Kidney epithelial cell (primary cell): ENCODE measurements at regions not wholly inside any gene's neighbourhood (a gene's known extent, or its start where the extent isn't known, plus 50 kb on each side); places are given as distances from the start of the nearest gene placed in this dataset.
"Not testable (repeated sequence)": the region's sequence is repeated elsewhere in the genome, so short reads cannot be mapped to it uniquely, and the experiment has no call there.

Source experiments
- DNase-seq: peaks from one replicate; pipeline ENCODE4 v3.0.0-alpha.2; 2010; ENCODE audit warnings: low read depth
- H3K27me3 ChIP-seq: 2 replicates; pipeline ENCODE4 v1.6.0; 2011; ENCODE audit warnings: low read length; ENCODE audit not compliant: control insufficient read depth, insufficient read depth
- H3K36me3 ChIP-seq: 2 replicates; pipeline ENCODE4 v1.5.1; 2011; ENCODE audit warnings: low read length; ENCODE audit not compliant: control insufficient read depth, insufficient read depth
- H3K4me3 ChIP-seq: 2 replicates; pipeline ENCODE4 v1.5.1; 2011; ENCODE audit warnings: low read depth, mild to moderate bottlenecking, control low read depth, low read length
- TF ChIP-seq, protein P1 (sequence below): IDR thresholded peaks from 2 replicates; pipeline ENCODE4 v1.5.1; 2011; ENCODE audit warnings: mild to moderate bottlenecking, moderate library complexity, low read length, control low read depth, inconsistent platforms; ENCODE audit not compliant: insufficient read depth, poor library complexity, severe bottlenecking

DNA sequence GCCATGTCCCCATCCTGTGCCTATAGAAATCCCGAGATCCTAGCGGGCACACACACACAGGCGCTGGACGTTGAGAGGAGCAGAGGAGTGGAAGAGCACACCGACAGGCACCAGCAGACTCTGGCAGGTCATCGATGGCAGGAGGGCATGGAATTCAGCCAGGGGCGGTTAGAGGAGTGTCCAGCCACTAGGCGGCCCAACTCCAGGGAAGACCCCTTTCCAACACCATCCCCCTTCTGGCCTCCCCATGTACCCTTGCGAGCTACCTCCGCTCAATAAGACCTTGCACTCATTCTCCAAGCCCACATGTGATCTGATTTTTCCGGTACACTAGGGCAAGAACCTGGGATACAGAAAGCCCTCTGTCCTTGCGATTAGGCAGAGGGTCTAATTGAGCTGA, 356.0 kb upstream of the DPP6 start:
- Histone ChIP-seq H3K4me3 (no peak overlapping the region), H3K36me3 (no peaks in the 10 kb centered on the region), H3K27me3 (no peaks in the 10 kb centered on the region)
- TF ChIP-seq, protein P1, sequence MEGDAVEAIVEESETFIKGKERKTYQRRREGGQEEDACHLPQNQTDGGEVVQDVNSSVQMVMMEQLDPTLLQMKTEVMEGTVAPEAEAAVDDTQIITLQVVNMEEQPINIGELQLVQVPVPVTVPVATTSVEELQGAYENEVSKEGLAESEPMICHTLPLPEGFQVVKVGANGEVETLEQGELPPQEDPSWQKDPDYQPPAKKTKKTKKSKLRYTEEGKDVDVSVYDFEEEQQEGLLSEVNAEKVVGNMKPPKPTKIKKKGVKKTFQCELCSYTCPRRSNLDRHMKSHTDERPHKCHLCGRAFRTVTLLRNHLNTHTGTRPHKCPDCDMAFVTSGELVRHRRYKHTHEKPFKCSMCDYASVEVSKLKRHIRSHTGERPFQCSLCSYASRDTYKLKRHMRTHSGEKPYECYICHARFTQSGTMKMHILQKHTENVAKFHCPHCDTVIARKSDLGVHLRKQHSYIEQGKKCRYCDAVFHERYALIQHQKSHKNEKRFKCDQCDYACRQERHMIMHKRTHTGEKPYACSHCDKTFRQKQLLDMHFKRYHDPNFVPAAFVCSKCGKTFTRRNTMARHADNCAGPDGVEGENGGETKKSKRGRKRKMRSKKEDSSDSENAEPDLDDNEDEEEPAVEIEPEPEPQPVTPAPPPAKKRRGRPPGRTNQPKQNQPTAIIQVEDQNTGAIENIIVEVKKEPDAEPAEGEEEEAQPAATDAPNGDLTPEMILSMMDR, result no peak
- DNase-seq, result no peak

DNA sequence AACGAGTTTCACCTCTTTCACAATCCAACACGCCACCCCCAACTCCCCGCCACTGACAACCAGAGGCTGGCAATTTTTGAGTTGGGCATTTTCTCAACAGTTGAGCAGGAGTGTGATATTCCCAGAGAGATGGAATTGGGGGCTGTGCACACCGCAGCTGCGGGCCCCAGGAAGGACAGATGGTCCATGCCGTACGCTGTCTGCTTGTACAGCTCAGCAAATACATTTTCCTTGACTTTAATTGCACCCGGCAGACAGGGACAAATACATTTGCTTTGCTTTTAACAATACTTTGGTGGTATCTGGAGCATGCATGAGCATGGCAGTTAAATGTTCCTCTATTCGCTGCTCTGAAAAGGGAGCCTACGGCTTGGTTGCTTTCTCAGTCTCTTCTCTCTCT, 354.2 kb upstream of the DPP6 start:
- H3K4me3 ChIP-seq, result no peak overlapping the region
- no peaks in the 10 kb centered on the region for H3K36me3 ChIP-seq
- DNase-seq, result no peak
- TF ChIP-seq, protein P1, result no peak
- no peaks in the 10 kb centered on the region for H3K27me3 ChIP-seq

DNA sequence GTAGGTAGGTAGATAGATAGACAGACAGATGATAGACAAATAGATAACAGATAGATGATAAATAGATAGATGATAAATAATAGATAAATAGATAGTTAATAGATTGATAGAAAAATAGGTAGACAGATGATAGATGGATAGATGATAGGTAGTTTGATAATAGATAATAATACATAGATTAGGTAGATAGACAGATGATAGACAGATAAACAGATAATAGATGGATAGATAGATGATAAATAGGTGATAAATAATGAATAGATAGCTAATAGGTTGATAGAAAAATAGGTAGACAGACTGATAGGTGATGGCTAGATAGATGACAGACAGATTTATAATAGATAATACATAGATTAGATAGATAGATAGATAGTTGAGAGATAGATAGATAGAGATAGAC, 350.5 kb upstream of the DPP6 start:
- TF ChIP-seq, protein P1, result no peak
- no peaks in the 10 kb centered on the region for H3K27me3 ChIP-seq
- DNase-seq, result no peak

DNA sequence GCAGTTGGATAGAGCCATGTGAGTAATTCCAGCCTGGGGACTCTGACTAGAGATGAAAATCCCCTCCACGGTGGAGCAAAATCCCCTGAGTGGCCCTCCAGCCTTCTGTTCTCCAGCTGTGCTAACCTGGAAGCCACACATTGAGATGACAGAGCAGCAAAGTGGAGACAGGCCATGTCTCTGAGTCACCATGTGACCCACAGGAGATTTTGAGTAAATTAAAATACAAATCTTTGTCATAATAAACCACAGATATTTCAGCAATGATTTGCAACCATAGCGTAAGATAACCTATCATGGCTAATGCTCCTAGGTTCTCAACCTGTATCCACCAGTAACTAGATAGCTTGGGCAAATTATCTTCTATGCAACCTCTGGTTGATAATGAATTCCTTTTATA, 328.3 kb upstream of the DPP6 start:
- H3K36me3 ChIP-seq, DNase-seq, H3K27me3 ChIP-seq, H3K4me3 ChIP-seq: not testable (repeated sequence)

More for the DNA sequence above, 350.5 kb upstream of the DPP6 start:
- Histone ChIP-seq H3K4me3 (no peak overlapping the region), H3K36me3 (no peaks in the 10 kb centered on the region)

DNA sequence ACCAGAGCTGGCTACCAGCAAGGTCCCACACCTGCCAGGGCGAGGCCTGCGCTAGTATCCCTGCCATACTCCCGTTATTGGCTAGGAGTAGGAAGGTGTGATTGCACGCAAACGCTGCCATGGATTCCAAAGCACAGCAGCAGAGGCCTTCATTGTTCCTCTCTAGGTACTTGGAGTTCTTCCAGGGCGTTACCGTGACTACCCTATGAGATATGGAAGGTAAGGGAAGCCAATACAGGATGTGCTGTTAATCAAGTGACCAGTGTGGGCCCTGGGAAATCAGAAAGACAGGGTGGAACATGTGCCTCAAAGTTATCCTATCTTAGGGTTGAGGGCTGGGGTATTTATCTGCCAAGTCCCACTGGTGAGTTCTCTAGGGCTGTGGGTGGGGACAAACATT, 320.7 kb upstream of the DPP6 start:
- H3K4me3 ChIP-seq, H3K36me3 ChIP-seq, H3K27me3 ChIP-seq, DNase-seq: not testable (repeated sequence)

DNA sequence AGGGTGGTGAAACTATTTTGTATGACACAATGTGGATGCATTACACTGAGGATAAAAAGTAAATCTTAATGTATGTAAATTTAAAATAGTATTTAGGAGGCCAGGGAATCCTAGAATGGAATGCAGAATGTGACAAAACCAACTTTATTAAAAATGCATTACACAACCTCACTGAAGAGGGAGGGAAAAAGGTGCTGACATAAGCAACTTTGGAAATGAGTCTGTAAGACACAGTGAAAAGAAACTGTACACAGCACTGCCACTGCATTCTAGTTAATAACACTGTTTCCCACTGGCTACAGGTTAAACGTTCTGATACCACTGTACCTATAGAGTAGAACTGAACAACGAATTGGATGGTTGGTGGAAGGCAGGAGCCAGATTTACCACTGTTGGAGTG, 308.8 kb upstream of the DPP6 start:
- not testable (repeated sequence) for H3K36me3 ChIP-seq, H3K4me3 ChIP-seq, DNase-seq, H3K27me3 ChIP-seq

DNA sequence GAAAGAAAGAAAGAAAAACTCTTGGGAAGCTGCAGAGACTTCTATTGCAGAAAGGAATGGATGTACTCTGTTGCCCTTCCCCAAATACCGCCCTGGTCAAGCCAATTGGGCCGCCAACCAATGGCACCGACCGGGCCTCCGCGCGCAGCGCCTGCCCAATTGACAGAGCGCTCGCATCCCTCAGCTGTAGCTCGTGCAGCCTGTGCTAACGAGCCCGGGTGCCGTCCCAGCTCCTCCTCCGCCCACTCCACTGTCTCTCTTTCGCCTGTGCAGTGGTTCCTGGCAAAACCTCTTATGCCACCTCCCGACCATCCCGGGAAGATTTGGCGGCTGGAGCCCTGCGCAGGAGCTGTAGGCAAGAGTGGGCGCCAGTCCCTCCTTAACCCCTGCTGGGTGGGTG, 304.2 kb upstream of the DPP6 start:
- not testable (repeated sequence) for H3K36me3 ChIP-seq, H3K4me3 ChIP-seq, DNase-seq, H3K27me3 ChIP-seq

DNA sequence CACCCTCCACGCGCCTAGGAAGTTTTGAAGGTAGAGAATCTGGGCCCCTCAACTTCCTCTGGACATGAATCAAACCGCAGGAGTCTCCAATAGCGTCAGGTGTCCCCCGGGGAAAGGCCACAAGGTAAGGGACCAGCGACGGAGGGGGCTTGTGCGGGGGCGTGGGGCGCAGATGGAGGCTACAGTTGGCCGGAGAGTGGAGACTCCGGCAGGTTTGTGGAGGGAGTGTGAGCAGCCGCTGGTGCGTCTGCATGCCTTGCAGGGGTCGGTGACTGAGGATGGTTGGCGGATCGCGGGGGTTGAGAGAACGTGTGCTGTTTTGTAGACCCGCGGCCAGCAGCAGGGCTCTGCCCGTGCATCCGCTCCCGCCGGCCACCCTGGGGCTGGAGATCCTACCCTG, 303.3 kb upstream of the DPP6 start:
- not testable (repeated sequence) for H3K36me3 ChIP-seq, H3K27me3 ChIP-seq, H3K4me3 ChIP-seq, DNase-seq

DNA sequence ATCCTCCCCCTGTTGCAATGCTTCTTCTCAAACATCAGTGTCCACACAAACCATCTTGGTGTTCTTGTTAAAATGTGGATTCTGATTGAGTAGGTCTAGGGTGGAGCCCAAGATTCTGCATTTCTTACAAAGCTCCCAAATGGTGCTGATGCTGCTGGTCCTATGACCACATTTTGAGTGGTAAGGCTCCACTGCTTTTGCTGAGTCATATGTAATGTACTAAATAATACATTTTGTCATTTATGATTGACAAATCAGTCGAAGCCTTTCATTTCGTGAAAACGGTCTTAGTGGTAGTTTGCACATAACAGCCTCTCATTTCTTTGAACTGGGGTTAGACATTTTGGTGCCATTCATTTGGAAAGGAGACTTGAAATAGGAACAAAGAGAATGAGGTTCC, 286.3 kb upstream of the DPP6 start:
- not testable (repeated sequence) for H3K4me3 ChIP-seq, H3K36me3 ChIP-seq, H3K27me3 ChIP-seq, DNase-seq

DNA sequence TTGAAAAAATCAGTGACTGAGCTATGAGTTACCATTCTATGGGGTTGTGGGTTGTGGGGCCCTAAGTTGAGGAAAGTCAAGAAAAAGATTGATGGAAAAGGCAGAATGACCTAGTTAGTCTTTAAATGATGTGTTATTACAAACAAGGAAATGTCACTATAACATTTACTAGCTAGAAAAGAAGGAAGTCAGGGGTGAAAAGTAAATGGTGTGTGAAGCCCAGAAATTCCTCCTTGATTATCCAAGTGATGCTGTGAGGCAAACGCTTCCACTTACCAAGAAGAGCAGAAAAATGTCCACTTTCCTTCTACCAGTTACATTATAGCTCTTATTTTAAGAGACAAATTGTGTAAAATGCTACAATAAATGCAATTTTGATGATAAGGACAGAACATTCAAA, 285.3 kb upstream of the DPP6 start:
- not testable (repeated sequence) for H3K27me3 ChIP-seq, H3K4me3 ChIP-seq, DNase-seq, H3K36me3 ChIP-seq
